ENCODE measurements at regions not wholly inside any gene's neighbourhood (a gene's known extent, or its start where the extent isn't known, plus 50 kb on each side); places are given as distances from the start of the nearest gene placed in this dataset.

GRCh38 chr4:151894246-151894645, 133.4 kb upstream of the GATB start:
- TF ChIP-seq RAD21 (IDR thresholded peaks at IDR 0.05; ENCODE audit: low read depth), result no peak
- TF ChIP-seq TEAD4 (IDR thresholded peaks at IDR 0.05), result no peak
- no peak for TF ChIP-seq EP300 (IDR thresholded peaks at IDR 0.05; ENCODE audit: borderline replicate concordance)
- no peak for TF ChIP-seq CREB1 (IDR thresholded peaks at IDR 0.05; ENCODE audit: low read depth)
- TF ChIP-seq FOXM1 (IDR thresholded peaks at IDR 0.05; ENCODE audit: borderline replicate concordance, low read depth), result no peak
